HG03457 (cell line): ENCODE measurements at regions not wholly inside any gene's neighbourhood (a gene's known extent, or its start where the extent isn't known, plus 50 kb on each side); places are given as distances from the start of the nearest gene placed in this dataset.
A peak's percentile ranks its signal among the peaks of the same experiment; 100 is the strongest.
"Not testable (repeated sequence)": the region's sequence is repeated elsewhere in the genome, so short reads cannot be mapped to it uniquely, and the experiment has no call there.

Source experiments
- ATAC-seq: cut with Tn5 transposase; IDR thresholded peaks from one replicate; pipeline ENCODE4 v1.9.1; 2021; ENCODE audit warnings: moderate number of reproducible peaks; ENCODE audit not compliant: unreplicated experiment

- no peak for ATAC-seq
Observed at GRCh38 chr11:95652002-95652472, 137.5 kb downstream of the FAM76B start.

DNA sequence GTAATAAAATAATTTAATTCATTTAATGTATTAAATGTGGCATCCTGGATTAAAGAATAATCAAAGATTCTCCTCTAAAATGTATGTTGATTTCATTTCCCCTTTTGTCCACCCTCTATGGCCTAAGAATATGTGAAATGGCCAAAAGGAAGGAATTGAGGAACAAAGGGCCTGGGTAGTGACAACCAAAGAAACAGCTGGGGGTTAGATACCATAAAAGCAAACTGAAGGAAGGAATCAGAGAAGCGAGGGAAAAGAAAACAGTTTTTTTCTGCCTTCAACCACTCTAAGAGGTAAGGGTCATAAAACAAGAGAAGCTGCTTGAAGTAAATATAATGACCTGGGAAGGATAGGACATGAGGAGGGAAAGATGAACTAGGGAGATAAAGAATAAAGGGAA, 139.3 kb downstream of the FAM76B start:
- ATAC-seq: no peak

- no peak for ATAC-seq
Observed at GRCh38 chr11:95647871-95648270, 141.7 kb downstream of the FAM76B start.

DNA sequence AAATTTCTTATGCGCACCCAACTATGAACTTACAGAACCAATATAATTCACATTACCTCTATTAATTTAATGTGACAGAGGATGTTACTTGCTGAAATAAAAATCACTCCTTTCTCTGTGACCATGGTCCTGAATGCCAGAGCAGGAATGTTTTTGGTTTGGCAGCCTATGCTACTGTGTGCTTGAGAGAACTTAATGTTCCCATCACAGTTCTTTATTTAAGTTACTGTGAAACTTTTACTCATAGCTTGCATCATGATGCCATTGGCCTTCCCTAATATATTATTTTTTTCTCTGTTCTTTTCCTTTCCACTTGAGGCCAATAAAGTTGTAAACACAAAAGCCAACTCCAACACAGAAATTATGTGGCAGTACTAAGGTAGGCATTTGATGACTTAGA, 142.2 kb downstream of the FAM76B start:
- ATAC-seq: no peak

GRCh38 chr11:95641495-95641894, 148.1 kb downstream of the FAM76B start:
- ATAC-seq: peak; percentile 99

- no peak for ATAC-seq
Observed at GRCh38 chr11:95638501-95638900, 151.1 kb downstream of the FAM76B start.

DNA sequence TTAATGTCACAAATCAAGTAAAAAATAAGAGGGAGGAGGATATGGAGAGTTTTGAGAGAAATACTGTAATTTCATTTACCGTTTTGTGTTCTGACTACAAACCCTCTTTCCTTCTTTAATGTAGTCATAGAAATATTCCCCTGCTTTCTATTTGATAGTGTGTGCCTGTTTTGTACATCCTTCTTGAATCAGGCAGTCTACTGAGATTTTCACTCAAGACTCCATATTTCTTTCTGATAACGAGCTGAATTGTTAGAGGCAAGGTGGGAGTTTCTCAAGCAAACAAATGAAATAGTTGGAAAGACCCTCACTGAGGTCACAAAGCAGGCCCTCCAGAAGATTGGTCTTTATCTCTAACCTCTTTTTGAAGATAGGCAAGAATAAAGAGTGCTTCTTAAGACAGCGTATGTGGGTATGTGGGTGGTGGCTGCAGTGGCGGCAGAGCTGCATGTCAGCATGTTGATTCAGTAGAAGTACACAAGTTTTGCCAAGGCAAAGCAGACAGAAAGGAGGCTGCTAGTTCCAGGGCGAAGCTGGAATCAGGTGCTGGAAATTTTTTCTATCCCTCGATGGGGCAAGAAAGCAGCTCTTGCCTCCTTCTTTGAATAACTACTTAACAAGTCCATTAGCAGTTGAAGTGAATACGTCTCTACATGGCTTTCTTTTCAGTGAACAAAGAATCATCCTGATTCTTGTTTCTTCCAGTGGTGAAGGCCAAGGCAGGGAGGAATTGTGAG, 164.2 kb downstream of the FAM76B start:
- no peak for ATAC-seq

- no peak for ATAC-seq
Observed at GRCh38 chr11:95616256-95616804, 173.3 kb downstream of the FAM76B start.

- no peak for ATAC-seq
Observed at GRCh38 chr11:95611827-95612226, 177.8 kb downstream of the FAM76B start.

DNA sequence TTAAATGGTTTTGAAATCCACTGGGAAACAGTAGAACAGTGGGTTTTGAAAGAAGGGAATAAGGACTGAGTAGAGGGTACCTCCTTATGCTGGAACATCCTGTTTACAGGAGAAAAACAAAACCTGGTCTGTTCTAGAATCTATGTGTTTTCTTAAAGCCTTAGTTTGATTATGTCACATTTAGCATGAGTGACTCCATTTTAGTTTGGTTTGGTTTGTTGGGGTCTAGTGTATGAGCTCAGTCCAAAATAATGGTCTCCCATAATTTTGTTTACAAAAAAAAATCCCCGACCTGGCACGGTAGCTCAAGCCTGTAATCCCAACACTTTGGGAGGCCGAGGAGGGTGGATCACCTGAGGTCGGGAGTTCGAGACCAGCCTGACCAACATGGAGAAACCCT, 179.4 kb downstream of the FAM76B start:
- ATAC-seq: not testable (repeated sequence)

- no peak for ATAC-seq
Observed at GRCh38 chr11:95608093-95608492, 181.5 kb downstream of the FAM76B start.

DNA sequence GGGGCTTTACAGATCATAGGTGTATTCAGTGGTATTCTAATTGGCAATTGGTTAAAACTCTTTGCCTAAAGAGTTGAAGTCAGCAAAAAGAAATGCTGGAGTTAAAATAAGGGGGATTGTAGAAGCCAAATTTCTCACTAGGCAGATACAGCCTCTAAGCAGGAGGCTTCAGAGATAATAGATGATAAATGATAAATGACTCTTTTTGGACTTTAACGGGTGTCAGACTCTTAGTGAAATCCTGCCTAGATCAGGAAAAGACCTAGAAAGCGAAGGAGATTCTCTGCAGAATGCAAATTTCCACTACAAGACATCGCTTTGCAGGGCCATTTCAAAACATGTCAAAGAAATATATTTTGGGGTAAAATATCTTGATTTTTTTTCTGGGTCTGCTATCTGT, 182.8 kb downstream of the FAM76B start:
- no peak for ATAC-seq

DNA sequence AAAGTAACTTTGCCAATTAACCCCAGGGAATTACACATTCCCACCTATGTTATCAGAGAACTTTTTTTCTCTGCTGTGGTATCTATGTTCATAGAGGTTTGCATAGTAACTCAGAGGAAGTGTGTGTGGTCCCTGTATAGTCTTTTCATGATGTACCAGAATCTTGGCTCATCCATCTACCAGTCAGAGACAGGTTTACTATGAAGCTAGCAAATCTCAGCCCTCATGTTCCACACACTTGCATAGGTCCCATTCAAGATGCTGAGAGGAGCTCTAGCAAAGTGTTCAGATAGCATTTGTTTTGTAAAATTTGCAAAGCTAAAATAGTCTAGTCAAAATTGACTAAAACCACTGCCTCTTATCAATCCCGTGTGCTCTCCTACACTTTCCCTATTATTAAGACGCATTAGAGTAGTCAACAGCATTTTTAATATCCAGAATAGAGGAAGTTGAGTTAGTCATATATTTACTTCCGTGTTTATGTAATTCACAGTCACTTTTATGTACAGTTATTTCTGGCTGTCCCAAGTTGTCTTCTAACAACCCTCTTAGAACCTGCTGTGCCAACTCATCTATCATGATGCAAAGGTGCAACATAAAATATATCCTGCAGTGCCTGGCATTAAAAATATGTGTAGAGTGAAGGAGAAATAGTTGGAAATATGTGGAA, 184.2 kb downstream of the FAM76B start:
- no peak for ATAC-seq

DNA sequence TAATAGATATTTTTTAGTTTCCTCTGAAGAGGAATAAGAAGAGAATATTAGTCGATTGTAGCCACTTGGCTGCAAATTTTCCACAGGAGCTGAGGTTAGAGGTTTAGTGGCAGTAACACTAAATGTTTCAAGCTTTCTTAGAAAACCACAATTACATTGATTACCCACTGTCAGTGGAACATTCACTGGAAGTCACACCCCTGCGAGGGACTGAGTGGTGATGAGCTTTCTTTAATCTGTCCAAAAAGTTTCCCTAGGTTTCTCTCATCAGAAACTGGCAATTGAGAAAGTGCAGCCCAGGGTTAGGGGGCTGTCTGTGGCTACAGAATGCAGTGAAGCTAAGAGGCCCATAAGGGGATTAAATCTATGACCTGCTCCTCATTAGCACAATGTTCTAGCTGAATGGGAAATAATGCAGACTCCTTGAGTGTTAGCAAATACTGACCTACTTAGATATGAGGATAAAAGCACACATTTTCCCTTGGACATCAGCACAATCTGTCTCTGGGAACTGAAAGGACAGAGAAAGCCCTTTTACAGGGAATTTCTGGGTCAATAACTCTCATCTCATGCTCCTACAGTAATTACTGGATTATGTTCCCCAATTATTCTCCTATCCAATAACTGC, 189.5 kb downstream of the FAM76B start:
- no peak for ATAC-seq

- ATAC-seq: no peak
Observed at GRCh38 chr11:95595973-95596489, 193.6 kb downstream of the FAM76B start.

DNA sequence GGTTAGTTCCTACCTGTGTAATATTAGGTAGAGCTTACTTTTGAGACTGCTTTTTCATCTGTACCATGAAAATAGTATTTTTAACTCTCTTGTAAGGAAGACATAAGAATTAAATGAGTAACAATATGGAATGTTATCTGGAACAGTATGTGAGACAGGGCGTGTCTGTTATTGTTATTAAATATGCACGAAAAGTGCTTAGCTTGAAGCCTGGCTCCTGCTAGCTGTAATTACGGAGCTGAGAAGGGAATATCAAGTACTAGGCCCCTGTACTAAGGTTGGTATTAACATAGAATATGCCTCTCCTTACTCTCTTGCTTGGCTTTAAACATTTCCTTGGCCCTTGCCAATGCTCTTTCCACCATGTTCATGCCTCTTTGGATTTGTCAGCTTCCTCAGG, 194.0 kb downstream of the FAM76B start:
- no peak for ATAC-seq

- ATAC-seq: no peak
Observed at GRCh38 chr11:95593111-95593510, 196.5 kb downstream of the FAM76B start.

DNA sequence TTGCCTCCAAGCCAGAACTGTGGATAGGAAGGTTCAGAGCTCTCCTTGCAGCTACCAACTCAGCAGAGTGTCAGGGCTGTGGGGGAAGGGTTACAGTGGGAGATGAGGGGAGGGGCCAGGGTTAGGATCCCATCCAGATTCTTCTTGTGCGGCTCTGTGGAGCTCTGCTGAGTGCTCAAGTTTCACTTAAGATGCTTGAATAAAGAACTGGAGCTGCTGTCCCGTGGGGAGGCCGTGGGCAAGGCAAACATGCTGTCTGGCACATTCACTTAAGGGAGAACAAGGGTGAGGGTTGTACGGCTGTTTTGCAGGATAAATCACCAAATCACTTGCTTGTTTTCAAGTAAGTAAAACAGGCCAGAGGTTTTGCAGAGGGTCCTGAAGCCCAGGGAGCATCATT, 197.1 kb downstream of the FAM76B start:
- no peak for ATAC-seq

GRCh38 chr11:95589893-95590612, 199.5 kb downstream of the FAM76B start:
- ATAC-seq: no peak

GRCh38 chr11:95588821-95589220, 200.8 kb downstream of the FAM76B start:
- ATAC-seq: no peak

DNA sequence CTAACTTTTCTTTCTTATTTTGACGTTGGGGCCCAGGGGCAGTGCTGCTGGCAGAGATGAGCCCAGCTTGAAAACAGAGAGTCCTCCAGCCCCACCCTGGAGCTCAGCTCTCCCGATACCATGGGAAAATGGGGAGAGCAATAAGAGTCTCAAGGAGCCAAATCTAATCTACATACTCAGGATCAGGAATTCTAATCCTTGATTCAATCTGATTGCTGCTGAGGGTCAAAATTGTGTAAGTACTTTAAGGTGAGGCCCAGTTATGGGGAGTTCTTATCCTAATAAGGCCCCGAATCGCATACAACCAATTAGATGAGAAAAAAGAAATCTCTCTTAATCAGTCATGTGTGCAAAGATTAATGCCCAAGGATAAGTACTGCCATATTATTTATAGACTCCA, 202.9 kb downstream of the FAM76B start:
- no peak for ATAC-seq
